H1 (cell line): ENCODE measurements at regions not wholly inside any gene's neighbourhood (a gene's known extent, or its start where the extent isn't known, plus 50 kb on each side); places are given as distances from the start of the nearest gene placed in this dataset.

ENCODE experiments used
- CTCF ChIA-PET: fragments of 300-600 bp; sonication (Branson Sonifier 250); formaldehyde crosslinking; loops from one replicate; lab custom pipeline; 2021; ENCODE audit not compliant: partially characterized antibody; lab: Charles Lee
- POLR2A ChIA-PET: fragments of 300-600 bp; sonication (Branson Sonifier 250); formaldehyde crosslinking; loops from one replicate; lab custom pipeline; 2021; ENCODE audit warnings: inconsistent platforms; ENCODE audit not compliant: partially characterized antibody; lab: Charles Lee
- DNase-seq, 2 experiments: peaks; one replicate each; pipeline versions ENCODE4 v3.0.0 to v3.0.0-alpha.2; 2010 to 2022; ENCODE audit warnings: low spot score in 2 of 2, low read depth in 1 of 2, mixed read lengths in 1 of 2
- FAIRE-seq: peaks from 2 replicates; lab custom pipeline; 2011; peaks lifted over from hg19 to GRCh38; lab: Jason Lieb, UNC
- H2AFZ ChIP-seq: 2 replicates; pipeline ENCODE4 v1.8.1; 2012; ENCODE audit warnings: low read length, inconsistent platforms
- H2AK5ac ChIP-seq: 2 replicates; pipeline ENCODE4 v1.6.1; 2013; ENCODE audit warnings: low read depth, low read length
- H2BK120ac ChIP-seq: replicated peaks from 2 replicates; pipeline ENCODE3; 2013; ENCODE audit warnings: low read depth, low read length, inconsistent platforms
- H2BK12ac ChIP-seq: 2 replicates; pipeline ENCODE4 v1.6.1; 2013; ENCODE audit warnings: low read depth, low read length
- H2BK15ac ChIP-seq: 2 replicates; pipeline ENCODE4 v1.6.1; 2013; ENCODE audit warnings: low read length
- H2BK20ac ChIP-seq: 2 replicates; pipeline ENCODE4 v1.6.1; 2013; ENCODE audit warnings: low read length
- H2BK5ac ChIP-seq: 2 replicates; pipeline ENCODE4 v1.6.1; 2013; ENCODE audit warnings: low read depth, low read length
- H3K14ac ChIP-seq: 2 replicates; pipeline ENCODE4 v1.6.1; 2013; ENCODE audit warnings: inconsistent platforms; ENCODE audit not compliant: insufficient read length
- H3K18ac ChIP-seq: 2 replicates; pipeline ENCODE4 v1.6.1; 2013; ENCODE audit warnings: low read length; ENCODE audit errors: extremely low read depth
- H3K23ac ChIP-seq: 2 replicates; pipeline ENCODE4 v1.6.1; 2013; ENCODE audit warnings: inconsistent platforms; ENCODE audit not compliant: insufficient read length
- H3K23me2 ChIP-seq: 2 replicates; pipeline ENCODE4 v1.6.1; 2013; ENCODE audit warnings: low read depth, low read length
- H3K27ac ChIP-seq: 2 replicates; pipeline ENCODE4 v1.6.1; 2011; ENCODE audit warnings: low read depth, low read length, inconsistent platforms
- H3K27me3 ChIP-seq, 4 experiments: replicated peaks in 1 of 4; 1 replicate in 1 of 4; 2 replicates in 3 of 4; pipeline versions ENCODE4 v1.6.1 to v1.8.1; 2011 to 2013; ENCODE audit warnings: low read length in 3 of 4, mild to moderate bottlenecking in 3 of 4, inconsistent platforms in 2 of 4, mixed read lengths in 2 of 4, moderate library complexity in 1 of 4; ENCODE audit not compliant: control insufficient read depth in 3 of 4, insufficient read depth in 3 of 4; ENCODE audit errors: extremely low read depth in 1 of 4
- H3K36me3 ChIP-seq, 4 experiments: 2 replicates each; pipeline versions ENCODE4 v1.6.1 to v1.8.1; 2011 to 2013; ENCODE audit warnings: mild to moderate bottlenecking in 4 of 4, low read length in 3 of 4, moderate library complexity in 2 of 4, control low read depth in 1 of 4, inconsistent platforms in 1 of 4; ENCODE audit not compliant: insufficient read depth in 4 of 4, control insufficient read depth in 2 of 4
- H3K4ac ChIP-seq: replicated peaks from 2 replicates; pipeline ENCODE3; 2013; ENCODE audit warnings: low read length, low read depth, mixed read lengths, inconsistent platforms; ENCODE audit not compliant: insufficient read length
- H3K4me1 ChIP-seq, 4 experiments: replicated peaks in 1 of 4; 1 replicate in 1 of 4; 2 replicates in 3 of 4; pipeline versions ENCODE4 v1.6.1 to v1.8.1; 2011 to 2013; ENCODE audit warnings: low read length in 3 of 4, inconsistent platforms in 2 of 4, mixed read lengths in 1 of 4; ENCODE audit not compliant: insufficient read depth in 4 of 4, control insufficient read depth in 3 of 4
- H3K4me2 ChIP-seq, 2 experiments: 2 replicates each; pipeline versions ENCODE4 v1.6.1 to v1.8.1; 2011 to 2013; ENCODE audit warnings: low read depth in 2 of 2, low read length in 2 of 2, control low read depth in 1 of 2, inconsistent platforms in 1 of 2, mild to moderate bottlenecking in 1 of 2; ENCODE audit not compliant: insufficient read depth in 1 of 2
- H3K4me3 ChIP-seq, 4 experiments: fragments of 200-600, 300-600 bp in 1 of 4; sonication (generic), shearing (Covaris generic), sonication (Bioruptor Twin) in 1 of 4; 2 replicates each; pipeline versions ENCODE4 v1.5.1 to v1.8.1; 2011 to 2016; ENCODE audit warnings: low read length in 4 of 4, low read depth in 3 of 4, control low read depth in 2 of 4, inconsistent platforms in 2 of 4, mild to moderate bottlenecking in 2 of 4, mixed read lengths in 1 of 4, moderate library complexity in 1 of 4; ENCODE audit not compliant: insufficient read depth in 2 of 4; ENCODE audit errors: extremely low read depth in 1 of 4
- H3K56ac ChIP-seq: replicated peaks from 2 replicates; pipeline ENCODE3; 2013; ENCODE audit warnings: low read depth, mild to moderate bottlenecking, mixed read lengths, low read length, inconsistent platforms; ENCODE audit not compliant: insufficient read length
- H3K79me1 ChIP-seq: 2 replicates; pipeline ENCODE4 v1.6.1; 2013; ENCODE audit warnings: low read depth, low read length, control low read depth
- H3K79me2 ChIP-seq, 2 experiments: 2 replicates each; pipeline versions ENCODE4 v1.6.1 to v1.8.1; 2012 to 2013; ENCODE audit warnings: low read length in 2 of 2, mild to moderate bottlenecking in 2 of 2, inconsistent platforms in 1 of 2; ENCODE audit not compliant: insufficient read depth in 2 of 2, control insufficient read depth in 1 of 2
- H3K9ac ChIP-seq, 4 experiments: replicated peaks in 1 of 4; 1 replicate in 1 of 4; 2 replicates in 3 of 4; pipeline versions ENCODE4 v1.6.1 to v1.8.1; 2011 to 2013; ENCODE audit warnings: low read depth in 3 of 4, low read length in 3 of 4, control low read depth in 2 of 4, mild to moderate bottlenecking in 2 of 4, moderate library complexity in 2 of 4, inconsistent platforms in 1 of 4; ENCODE audit errors: extremely low read depth in 1 of 4
- H3K9me3 ChIP-seq, 2 experiments: 2 replicates each; pipeline versions ENCODE4 v1.6.1 to v1.8.1; 2012 to 2013; ENCODE audit warnings: mild to moderate bottlenecking in 2 of 2, moderate library complexity in 2 of 2, control low read depth in 1 of 2, inconsistent platforms in 1 of 2, low read depth in 1 of 2, low read length in 1 of 2, mixed read lengths in 1 of 2; ENCODE audit not compliant: insufficient read depth in 2 of 2
- H4K20me1 ChIP-seq, 2 experiments: replicated peaks in 1 of 2; 2 replicates each; pipeline versions ENCODE3 to v1.8.1; 2011 to 2013; ENCODE audit warnings: inconsistent platforms in 2 of 2, low read length in 2 of 2, mild to moderate bottlenecking in 1 of 2; ENCODE audit not compliant: insufficient read depth in 2 of 2, control insufficient read depth in 1 of 2
- H4K5ac ChIP-seq: 2 replicates; pipeline ENCODE4 v1.6.1; 2013; ENCODE audit warnings: low read length, low read depth, mixed read lengths, inconsistent platforms; ENCODE audit not compliant: insufficient read length
- H4K8ac ChIP-seq: 2 replicates; pipeline ENCODE4 v1.8.0; 2013; ENCODE audit warnings: mild to moderate bottlenecking, moderate library complexity, low read length, inconsistent platforms; ENCODE audit not compliant: insufficient read depth; ENCODE audit errors: extremely low read depth
- H4K91ac ChIP-seq: replicated peaks from 2 replicates; pipeline ENCODE3; 2013; ENCODE audit warnings: low read length, mixed read lengths, inconsistent platforms; ENCODE audit not compliant: insufficient read length
- ASH2L ChIP-seq: fragments of 200-600, 300-600 bp; sonication (generic); IDR thresholded peaks from one replicate; pipeline ENCODE4 v1.7.1; 2017; ENCODE audit warnings: low read length
- EP300 ChIP-seq, 2 experiments: IDR thresholded peaks; 1 replicate in 1 of 2; 2 replicates in 1 of 2; pipeline ENCODE4 v1.6.1; 2011 to 2012; ENCODE audit warnings: low read depth in 2 of 2, low read length in 2 of 2, mild to moderate bottlenecking in 2 of 2, borderline replicate concordance in 1 of 2, inconsistent platforms in 1 of 2, moderate library complexity in 1 of 2
- KDM1A ChIP-seq: fragments of 200-600, 300-600 bp; sonication (generic); IDR thresholded peaks from 2 replicates; pipeline ENCODE4 v1.7.1; 2016; ENCODE audit warnings: mild to moderate bottlenecking, low read length, borderline replicate concordance
- KDM4A ChIP-seq: IDR thresholded peaks from one replicate; pipeline ENCODE4 v1.7.1; 2012; ENCODE audit warnings: low read depth, mild to moderate bottlenecking, moderate library complexity, low read length, inconsistent platforms; ENCODE audit not compliant: severe bottlenecking
- RFX5 ChIP-seq: IDR thresholded peaks from 2 replicates; pipeline ENCODE4 v1.6.1; 2011; ENCODE audit warnings: low read depth, low read length, improper control_type of control experiment, borderline replicate concordance
- SP1 ChIP-seq: IDR thresholded peaks from 2 replicates; pipeline ENCODE4 v1.6.1; 2011; ENCODE audit warnings: low read depth, low read length
- YY1 ChIP-seq: IDR thresholded peaks from 2 replicates; pipeline ENCODE4 v1.6.1; 2011; ENCODE audit warnings: low read depth, mild to moderate bottlenecking, low read length
- WGBS, 2 experiments: shearing (Covaris generic) in 1 of 2; methylation state at CpG; one replicate each; pipeline versions ENCODE4 v1.1.6 to v1.1.7; 2013 to 2015; ENCODE audit warnings: low lambda C conversion rate in 2 of 2, mixed read lengths in 2 of 2, inconsistent platforms in 1 of 2, low coverage in 1 of 2, missing lambda C conversion rate in 1 of 2; ENCODE audit not compliant: insufficient replicate concordance in 2 of 2, insufficient coverage in 1 of 2, insufficient read length in 1 of 2; ENCODE audit errors: extremely low coverage in 1 of 2, missing lambda C conversion rate in 1 of 2; 5-methylcytosine and 5-hydroxymethylcytosine counted together
- TF ChIP-seq, protein P1 (sequence below): IDR thresholded peaks from 2 replicates; pipeline ENCODE4 v1.6.1; 2012; ENCODE audit warnings: inconsistent platforms

DNA sequence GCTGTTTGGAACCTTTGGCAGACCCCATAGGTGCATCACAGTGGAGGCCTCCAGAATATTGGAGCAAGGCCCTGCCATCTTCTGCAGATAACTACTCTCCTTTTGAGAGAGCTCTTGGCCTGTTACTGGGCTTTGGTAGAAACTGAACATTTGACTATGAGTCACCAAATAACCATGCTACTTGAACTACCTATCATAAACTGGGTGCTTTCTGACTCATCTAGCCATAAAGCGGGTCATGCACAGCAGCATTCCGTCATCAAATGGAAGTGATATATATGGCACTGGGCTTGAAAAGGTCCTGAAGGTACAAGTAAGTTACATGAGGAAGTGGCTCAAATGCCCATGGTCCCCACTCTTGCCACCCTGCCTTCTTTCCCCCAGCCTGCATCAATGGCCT, 782.5 kb upstream of the SLITRK6 start:
- FAIRE-seq (no peak), DNase-seq (no peak)
- no peak overlapping the region for H2BK5ac ChIP-seq
- H2BK12ac ChIP-seq, result no peak overlapping the region
- H2BK120ac ChIP-seq, result no peak overlapping the region
- H3K23ac ChIP-seq, result no peak overlapping the region
- H4K8ac ChIP-seq, result no peak overlapping the region
- no peaks in the 10 kb centered on the region for H3K23me2 ChIP-seq
- H3K27ac ChIP-seq, result no peak overlapping the region
- no peaks in the 10 kb centered on the region for H3K4me1 ChIP-seq
- no peak overlapping the region for H3K4ac ChIP-seq
- H4K5ac ChIP-seq, result no peak overlapping the region
- H2AK5ac ChIP-seq, result no peak overlapping the region
- peaks cover 0 to 1% (median 0%) of the 10 kb centered on the region in 4 experiments; a peak in 2 of 7 replicates for H3K27me3 ChIP-seq
- no peaks in the 10 kb centered on the region for H4K20me1 ChIP-seq
- TF ChIP-seq RFX5 (no peak), EP300 (IDR thresholded peaks at IDR 0.05; ENCODE audit: borderline replicate concordance in 1 of 2, low read depth in 2 of 2, low read length in 2 of 2) (no peak), SP1 (no peak), YY1 (no peak), KDM1A (no peak), ASH2L (no peak), KDM4A (no peak)
- TF ChIP-seq, protein P1, sequence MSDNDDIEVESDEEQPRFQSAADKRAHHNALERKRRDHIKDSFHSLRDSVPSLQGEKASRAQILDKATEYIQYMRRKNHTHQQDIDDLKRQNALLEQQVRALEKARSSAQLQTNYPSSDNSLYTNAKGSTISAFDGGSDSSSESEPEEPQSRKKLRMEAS, result no peak
- no peak overlapping the region for H3K18ac ChIP-seq
- H3K9ac ChIP-seq, result no peak overlapping the region
- no peak overlapping the region for H2BK20ac ChIP-seq
- no peak overlapping the region for H2BK15ac ChIP-seq
- no peak overlapping the region for H3K4me3 ChIP-seq
- H3K79me1 ChIP-seq, result no peaks in the 10 kb centered on the region
- no peak overlapping the region for H4K91ac ChIP-seq
- no peak overlapping the region for H3K14ac ChIP-seq
- H3K4me2 ChIP-seq, result no peak overlapping the region
- CTCF ChIA-PET, result no interaction called here
- WGBS, 2 experiments, result 93% methylated on average over 2 of the region's 2 CpGs; no CpG with 5 or more reads in 1 of the 2 experiments
- H3K79me2 ChIP-seq, result no peaks in the 10 kb centered on the region
- H3K56ac ChIP-seq, result no peak overlapping the region
- no peaks in the 10 kb centered on the region for H3K9me3 ChIP-seq
- no peaks in the 10 kb centered on the region for H3K36me3 ChIP-seq
- no peak overlapping the region for H2AFZ ChIP-seq
- POLR2A ChIA-PET, result no interaction called here
